HG03520 (cell line): ENCODE measurements at regions not wholly inside any gene's neighbourhood (a gene's known extent, or its start where the extent isn't known, plus 50 kb on each side); places are given as distances from the start of the nearest gene placed in this dataset.
"Not testable (repeated sequence)": the region's sequence is repeated elsewhere in the genome, so short reads cannot be mapped to it uniquely, and the experiment has no call there.

Source experiments
- ATAC-seq: cut with Tn5 transposase; IDR thresholded peaks from one replicate; pipeline ENCODE4 v1.9.1; 2021; ENCODE audit warnings: mild to moderate bottlenecking, moderate library complexity; ENCODE audit not compliant: unreplicated experiment

GRCh38 chr18:27301615-27302378 is 116.7 kb upstream of the CHST9 start:
- no peak for ATAC-seq

DNA sequence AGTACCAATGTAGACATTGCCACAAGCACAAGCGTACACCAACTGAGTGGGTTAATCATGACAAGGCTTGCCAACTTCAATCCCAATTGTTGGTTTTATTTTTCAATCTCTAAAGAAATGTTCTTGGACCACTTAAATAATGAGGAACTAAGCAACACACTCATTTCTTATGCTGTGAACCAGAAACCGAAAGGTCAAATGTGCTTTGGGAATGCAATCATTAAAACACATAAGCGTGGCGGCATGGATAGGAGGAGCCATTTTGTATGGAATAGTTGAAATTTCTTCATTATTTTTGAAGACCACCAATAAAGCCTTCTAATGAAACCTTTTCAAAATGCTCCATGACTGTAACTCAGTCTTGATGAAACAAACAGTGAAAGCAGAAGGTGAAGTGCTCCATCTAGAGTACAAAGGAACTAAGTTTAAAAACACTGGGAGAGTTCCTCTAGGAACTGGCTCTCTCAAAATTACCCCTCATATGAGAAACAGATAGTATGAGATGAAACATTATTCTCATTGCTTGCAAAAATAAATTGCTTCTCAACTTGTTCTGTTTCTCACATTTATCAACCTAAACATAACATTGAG is 113.2 kb upstream of the CHST9 start:
- no peak for ATAC-seq

- not testable (repeated sequence) for ATAC-seq
Measured at GRCh38 chr18:27285973-27286562, 101.0 kb upstream of the CHST9 start.

DNA sequence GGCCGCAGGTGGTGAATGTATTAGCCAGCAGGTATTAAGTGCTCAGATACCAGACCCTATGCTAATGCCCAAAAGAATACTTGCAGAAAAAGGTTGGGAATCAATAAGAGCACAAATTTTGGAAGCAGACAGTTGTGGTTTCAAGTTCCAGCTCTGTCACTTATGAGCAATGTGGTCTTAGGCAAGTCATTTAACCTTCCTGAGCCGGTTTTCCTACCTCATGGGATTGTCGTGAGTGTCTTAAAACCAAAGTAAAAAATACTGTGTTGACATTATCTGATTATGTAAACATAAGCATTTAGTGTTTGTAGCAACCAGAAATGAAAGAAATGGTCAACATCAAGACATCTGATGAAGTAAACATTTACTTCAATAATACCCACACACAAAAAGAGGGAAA is 93.0 kb upstream of the CHST9 start:
- ATAC-seq, result no peak

DNA sequence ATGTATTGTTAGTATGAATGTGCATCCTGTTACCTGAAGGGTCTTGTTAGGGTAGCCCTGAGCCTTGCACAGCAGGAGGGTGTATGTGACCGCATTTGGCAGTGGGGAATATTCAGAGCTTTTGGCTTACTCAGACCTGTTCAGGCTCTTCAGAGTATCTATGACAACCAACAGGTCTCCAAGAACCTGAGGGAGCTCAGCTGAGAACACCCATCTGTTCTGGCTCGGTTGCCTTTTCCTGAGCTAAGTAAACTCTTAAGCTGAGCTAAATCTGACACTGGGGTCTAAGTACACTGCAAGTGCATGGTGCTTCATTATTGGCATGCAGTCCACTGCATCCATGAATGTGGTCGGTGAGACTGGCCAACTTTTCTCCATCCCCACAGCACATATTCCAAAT is 92.4 kb upstream of the CHST9 start:
- ATAC-seq, result no peak

DNA sequence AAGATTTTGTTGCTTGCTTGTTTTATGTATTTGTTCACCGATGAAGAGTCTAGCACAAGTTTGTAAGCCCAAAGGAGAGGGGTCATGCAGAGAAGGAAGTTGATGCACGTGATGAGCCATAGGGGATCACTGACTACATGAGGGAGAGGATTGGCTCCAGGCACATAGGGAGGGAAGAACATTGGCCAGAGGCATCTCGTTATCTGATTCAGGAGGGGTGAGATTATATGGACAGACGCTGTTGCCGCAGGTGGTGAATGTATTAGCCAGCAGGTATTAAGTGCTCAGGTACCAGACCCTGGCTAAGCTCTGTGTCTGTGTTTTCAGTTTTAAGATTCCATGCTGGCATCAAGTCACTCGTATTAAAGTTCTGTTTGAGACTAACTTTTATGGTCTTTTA is 91.8 kb upstream of the CHST9 start:
- ATAC-seq, result no peak

GRCh38 chr18:27276479-27276878 is 91.4 kb upstream of the CHST9 start:
- ATAC-seq, result no peak

- ATAC-seq, result no peak
Measured at GRCh38 chr18:27274901-27275300, 89.8 kb upstream of the CHST9 start.

GRCh38 chr18:27270508-27270907 is 85.4 kb upstream of the CHST9 start:
- no peak for ATAC-seq

- ATAC-seq, result no peak
Measured at GRCh38 chr18:27263369-27263768, 78.3 kb upstream of the CHST9 start.

- no peak for ATAC-seq
Measured at GRCh38 chr18:27261769-27262549, 76.9 kb upstream of the CHST9 start.

DNA sequence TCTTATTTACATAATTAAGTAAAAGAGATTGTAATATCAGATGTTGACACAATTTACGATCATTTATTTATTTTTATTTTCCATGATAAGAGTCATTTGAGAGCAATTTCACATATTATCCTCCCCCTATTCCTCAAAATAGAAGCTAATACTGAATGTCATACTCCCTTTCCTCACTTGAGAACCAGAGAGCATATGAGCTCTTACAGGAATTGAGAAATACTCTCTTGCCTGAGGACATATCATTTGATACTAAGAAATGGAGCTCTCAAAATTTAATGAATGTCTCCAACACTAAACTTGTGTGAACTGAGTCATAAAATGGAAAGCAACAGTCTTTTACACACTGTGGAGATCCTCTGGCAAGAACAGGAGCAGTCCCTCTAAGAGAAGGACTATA is 68.5 kb upstream of the CHST9 start:
- ATAC-seq, result no peak

DNA sequence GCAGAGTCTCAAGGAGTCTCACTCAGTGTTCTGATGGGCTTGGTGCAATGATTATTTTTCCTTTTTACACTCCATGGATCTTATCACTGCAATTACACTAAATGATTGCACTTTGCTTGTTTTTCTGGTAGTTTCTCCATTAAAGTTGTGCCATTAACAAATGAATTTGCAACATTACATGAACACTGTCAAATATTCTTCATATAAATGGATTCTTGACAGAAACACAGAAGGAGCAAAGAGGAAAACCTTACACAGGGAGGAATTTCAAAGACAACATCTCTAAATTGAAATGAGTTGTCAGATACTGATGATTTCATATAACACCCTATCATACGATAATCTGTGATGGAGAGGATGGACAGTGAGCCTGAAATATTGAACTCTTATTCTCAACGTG is 65.4 kb upstream of the CHST9 start:
- ATAC-seq, result no peak

GRCh38 chr18:27249933-27250332 is 64.8 kb upstream of the CHST9 start:
- no peak for ATAC-seq

- ATAC-seq, result no peak
Measured at GRCh38 chr18:27244259-27244658, 59.2 kb upstream of the CHST9 start.

DNA sequence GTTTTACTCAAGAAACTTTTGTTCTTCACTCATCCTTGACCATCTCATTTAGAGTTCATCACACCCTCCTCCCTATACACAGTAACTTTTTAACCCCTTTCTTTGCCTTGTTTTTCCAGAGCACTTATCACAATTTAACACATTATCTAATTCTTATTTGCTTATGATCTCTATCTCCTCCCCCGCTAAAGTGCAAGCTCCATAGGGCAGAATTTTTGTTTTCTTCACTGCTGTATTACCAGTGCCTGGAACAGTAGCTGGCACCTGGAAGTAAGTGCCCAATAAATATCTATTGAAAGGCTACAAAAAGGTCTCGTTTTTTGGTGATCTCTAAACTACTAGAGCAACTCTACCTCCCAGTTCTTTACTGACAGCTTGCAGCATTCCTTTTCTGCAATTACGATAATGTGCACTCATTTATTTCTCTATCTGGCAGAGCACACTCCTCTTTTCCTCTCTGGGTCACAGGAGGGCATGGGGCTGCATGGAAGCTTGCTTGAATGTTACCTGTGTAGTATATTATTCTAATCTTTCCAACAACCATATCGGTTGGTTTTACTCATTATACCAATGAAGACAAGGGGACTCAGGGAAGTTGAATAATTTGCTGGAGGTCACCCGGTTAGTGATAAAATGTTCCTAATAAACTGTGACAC is 57.4 kb upstream of the CHST9 start:
- ATAC-seq, result no peak

GRCh38 chr18:27240383-27240782 is 55.3 kb upstream of the CHST9 start:
- ATAC-seq, result no peak

DNA sequence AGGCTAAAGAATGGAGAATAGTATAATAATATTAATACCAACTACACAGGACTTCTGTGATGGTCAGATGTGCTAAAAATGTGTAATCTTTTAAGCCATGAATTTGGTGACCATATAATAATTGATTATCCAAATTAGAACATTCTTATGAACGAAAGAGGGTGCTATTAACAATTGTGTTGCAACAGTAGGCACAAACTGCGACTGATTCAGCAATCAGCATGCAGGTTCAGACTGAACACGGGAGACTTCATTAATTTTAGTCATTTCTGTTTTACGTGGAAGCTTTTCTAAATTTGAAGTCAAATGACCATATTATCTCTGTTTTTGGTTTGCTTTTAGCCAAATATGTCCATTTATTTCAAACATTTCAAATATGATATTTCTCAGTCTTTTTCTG is 54.6 kb upstream of the CHST9 start:
- ATAC-seq, result no peak

GRCh38 chr18:27235218-27235870 is 50.2 kb upstream of the CHST9 start:
- no peak for ATAC-seq
